Ishikawa (cell line): ENCODE measurements at regions not wholly inside any gene's neighbourhood (a gene's known extent, or its start where the extent isn't known, plus 50 kb on each side); places are given as distances from the start of the nearest gene placed in this dataset.

Experiments used
- CEBPB ChIP-seq: IDR thresholded peaks from 2 replicates; pipeline ENCODE4 v1.6.1; 2012
- CREB1 ChIP-seq: IDR thresholded peaks from 2 replicates; pipeline ENCODE4 v1.6.1; 2012; ENCODE audit warnings: low read depth
- EGR1 ChIP-seq: IDR thresholded peaks from 2 replicates; pipeline ENCODE4 v1.6.1; 2012
- EP300 ChIP-seq: IDR thresholded peaks from 2 replicates; pipeline ENCODE4 v1.6.1; 2012; ENCODE audit warnings: borderline replicate concordance
- FOXM1 ChIP-seq: IDR thresholded peaks from 2 replicates; pipeline ENCODE4 v1.6.1; 2012; ENCODE audit warnings: low read depth, borderline replicate concordance
- MAX ChIP-seq: IDR thresholded peaks from 2 replicates; pipeline ENCODE4 v1.6.1; 2012
- NFIC ChIP-seq: IDR thresholded peaks from 2 replicates; pipeline ENCODE4 v1.6.1; 2012
- RAD21 ChIP-seq: IDR thresholded peaks from 2 replicates; pipeline ENCODE4 v1.6.1; 2012; ENCODE audit warnings: low read depth
- REST ChIP-seq: IDR thresholded peaks from 2 replicates; pipeline ENCODE4 v1.6.1; 2012; ENCODE audit warnings: low read depth, mild to moderate bottlenecking
- TAF1 ChIP-seq: IDR thresholded peaks from 2 replicates; pipeline ENCODE4 v1.6.1; 2012; ENCODE audit warnings: low read depth, mild to moderate bottlenecking
- TCF12 ChIP-seq: IDR thresholded peaks from 2 replicates; pipeline ENCODE4 v1.6.1; 2012; ENCODE audit warnings: low read depth
- TEAD4 ChIP-seq: IDR thresholded peaks from 2 replicates; pipeline ENCODE4 v1.6.1; 2012
- USF1 ChIP-seq: IDR thresholded peaks from 2 replicates; pipeline ENCODE4 v1.6.1; 2012
- YY1 ChIP-seq: IDR thresholded peaks from 2 replicates; pipeline ENCODE4 v1.6.1; 2012; ENCODE audit warnings: low read depth
- ZBTB7A ChIP-seq: IDR thresholded peaks from 2 replicates; pipeline ENCODE4 v1.6.1; 2012; ENCODE audit warnings: low read depth

- TF ChIP-seq EGR1 = no peak
- TF ChIP-seq EP300 = no peak
- no peak for TF ChIP-seq TAF1
- TF ChIP-seq CREB1 = no peak
- no peak for TF ChIP-seq NFIC
- no peak for TF ChIP-seq USF1
- no peak for TF ChIP-seq FOXM1
- no peak for TF ChIP-seq MAX
- TF ChIP-seq TEAD4 = no peak
- TF ChIP-seq CEBPB = no peak
- no peak for TF ChIP-seq TCF12
- TF ChIP-seq ZBTB7A = no peak
- no peak for TF ChIP-seq YY1
- TF ChIP-seq REST = no peak
- TF ChIP-seq RAD21 = no peak
These were observed 196.3 kb downstream of the MREG start for GRCh38 chr2:215817046-215817445.

- TF ChIP-seq TCF12 (no peak), TAF1 (no peak), EGR1 (no peak), CEBPB (no peak), MAX (no peak), FOXM1 (no peak)
These were observed 196.9 kb downstream of the MREG start for GRCh38 chr2:215816424-215816823.

- TF ChIP-seq EGR1 = no peak
- no peak for TF ChIP-seq FOXM1
- no peak for TF ChIP-seq TCF12
- TF ChIP-seq EP300 = no peak
- no peak for TF ChIP-seq MAX
- TF ChIP-seq YY1 = no peak
- TF ChIP-seq TEAD4 = no peak
- no peak for TF ChIP-seq CEBPB
- TF ChIP-seq TAF1 = no peak
- no peak for TF ChIP-seq USF1
- no peak for TF ChIP-seq NFIC
- TF ChIP-seq RAD21 = no peak
- TF ChIP-seq ZBTB7A = no peak
- TF ChIP-seq REST = no peak
- TF ChIP-seq CREB1 = no peak
These were observed 197.4 kb downstream of the MREG start for GRCh38 chr2:215815960-215816359.

GRCh38 chr2:215812966-215813365 is 200.4 kb downstream of the MREG start:
- TF ChIP-seq TEAD4 (no peak), USF1 (no peak), TCF12 (no peak), EGR1 (no peak), YY1 (no peak), FOXM1 (no peak), EP300 (no peak), CREB1 (no peak)

GRCh38 chr2:215811409-215812345 is 201.7 kb downstream of the MREG start:
- TF ChIP-seq RAD21 (no peak), TCF12 (no peak), TAF1 (no peak), NFIC (no peak), MAX (no peak), ZBTB7A (no peak), FOXM1 (no peak), TEAD4 (no peak), CREB1 (no peak), USF1 (no peak)
